Fibroblast of lung (primary cell): ENCODE measurements at regions not wholly inside any gene's neighbourhood (a gene's known extent, or its start where the extent isn't known, plus 50 kb on each side); places are given as distances from the start of the nearest gene placed in this dataset.

Source experiments
- EZH2 ChIP-seq: IDR thresholded peaks from 2 replicates; pipeline ENCODE4 v1.5.1; 2012; ENCODE audit warnings: low read length, control low read depth, mild to moderate bottlenecking; ENCODE audit errors: missing control alignments
- TF ChIP-seq, protein P1 (sequence below), 2 donors: IDR thresholded peaks in 1 of 2; conservative IDR thresholded peaks in 1 of 2; 1 replicate in 1 of 2; 2 replicates in 1 of 2; pipeline ENCODE4 v1.5.1; 2011 to 2012; ENCODE audit warnings: low read length in 2 of 2, control low read depth in 1 of 2, inconsistent platforms in 1 of 2, low read depth in 1 of 2, mild to moderate bottlenecking in 1 of 2

DNA sequence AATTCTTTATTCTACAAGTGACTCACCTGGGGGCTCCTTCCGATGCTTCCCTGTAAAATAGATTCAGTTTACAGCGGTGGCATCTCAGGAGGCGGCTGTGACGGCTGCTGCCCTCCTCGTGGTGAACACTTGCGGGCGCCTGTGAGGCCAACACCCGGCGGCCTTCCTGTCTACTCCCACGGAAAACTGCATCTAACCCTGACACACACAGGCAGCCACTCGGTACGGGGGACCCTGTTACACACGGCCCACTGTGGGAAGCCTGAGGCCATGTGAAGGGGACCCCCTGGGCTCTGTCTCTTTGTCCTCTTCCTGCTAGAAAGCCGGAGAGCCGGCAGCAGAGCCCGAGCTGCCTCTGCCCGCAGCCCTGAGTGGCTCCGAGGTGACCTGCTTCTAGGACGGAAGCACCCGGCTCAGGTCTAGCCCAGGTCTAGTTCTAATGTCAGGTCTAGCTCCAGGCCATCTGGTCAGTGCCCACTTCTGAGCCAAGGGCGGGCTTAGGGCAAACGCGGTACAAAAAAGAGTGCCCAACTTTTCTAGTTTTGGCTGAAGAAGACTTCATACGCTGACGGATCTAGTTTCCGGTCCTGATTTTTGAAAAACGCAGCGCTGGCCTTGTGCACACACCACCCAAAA, 159.4 kb downstream of the ENGASE start:
- TF ChIP-seq, protein P1, sequence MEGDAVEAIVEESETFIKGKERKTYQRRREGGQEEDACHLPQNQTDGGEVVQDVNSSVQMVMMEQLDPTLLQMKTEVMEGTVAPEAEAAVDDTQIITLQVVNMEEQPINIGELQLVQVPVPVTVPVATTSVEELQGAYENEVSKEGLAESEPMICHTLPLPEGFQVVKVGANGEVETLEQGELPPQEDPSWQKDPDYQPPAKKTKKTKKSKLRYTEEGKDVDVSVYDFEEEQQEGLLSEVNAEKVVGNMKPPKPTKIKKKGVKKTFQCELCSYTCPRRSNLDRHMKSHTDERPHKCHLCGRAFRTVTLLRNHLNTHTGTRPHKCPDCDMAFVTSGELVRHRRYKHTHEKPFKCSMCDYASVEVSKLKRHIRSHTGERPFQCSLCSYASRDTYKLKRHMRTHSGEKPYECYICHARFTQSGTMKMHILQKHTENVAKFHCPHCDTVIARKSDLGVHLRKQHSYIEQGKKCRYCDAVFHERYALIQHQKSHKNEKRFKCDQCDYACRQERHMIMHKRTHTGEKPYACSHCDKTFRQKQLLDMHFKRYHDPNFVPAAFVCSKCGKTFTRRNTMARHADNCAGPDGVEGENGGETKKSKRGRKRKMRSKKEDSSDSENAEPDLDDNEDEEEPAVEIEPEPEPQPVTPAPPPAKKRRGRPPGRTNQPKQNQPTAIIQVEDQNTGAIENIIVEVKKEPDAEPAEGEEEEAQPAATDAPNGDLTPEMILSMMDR (conservative IDR thresholded peaks at IDR 0.05 in 1 of 2, IDR thresholded peaks at IDR 0.05 in 1 of 2; ENCODE audit: low read depth in 1 of 2, low read length in 2 of 2): no peak
- no peak for TF ChIP-seq EZH2
